Ishikawa (cell line): ENCODE measurements at regions not wholly inside any gene's neighbourhood (a gene's known extent, or its start where the extent isn't known, plus 50 kb on each side); places are given as distances from the start of the nearest gene placed in this dataset.

Source experiments
- CEBPB ChIP-seq: IDR thresholded peaks from 2 replicates; pipeline ENCODE4 v1.6.1; 2012
- EGR1 ChIP-seq: IDR thresholded peaks from 2 replicates; pipeline ENCODE4 v1.6.1; 2012
- EP300 ChIP-seq: IDR thresholded peaks from 2 replicates; pipeline ENCODE4 v1.6.1; 2012; ENCODE audit warnings: borderline replicate concordance
- FOXM1 ChIP-seq: IDR thresholded peaks from 2 replicates; pipeline ENCODE4 v1.6.1; 2012; ENCODE audit warnings: low read depth, borderline replicate concordance
- RAD21 ChIP-seq: IDR thresholded peaks from 2 replicates; pipeline ENCODE4 v1.6.1; 2012; ENCODE audit warnings: low read depth
- TAF1 ChIP-seq: IDR thresholded peaks from 2 replicates; pipeline ENCODE4 v1.6.1; 2012; ENCODE audit warnings: low read depth, mild to moderate bottlenecking
- TCF12 ChIP-seq: IDR thresholded peaks from 2 replicates; pipeline ENCODE4 v1.6.1; 2012; ENCODE audit warnings: low read depth
- TEAD4 ChIP-seq: IDR thresholded peaks from 2 replicates; pipeline ENCODE4 v1.6.1; 2012
- USF1 ChIP-seq: IDR thresholded peaks from 2 replicates; pipeline ENCODE4 v1.6.1; 2012
- YY1 ChIP-seq: IDR thresholded peaks from 2 replicates; pipeline ENCODE4 v1.6.1; 2012; ENCODE audit warnings: low read depth
- ZBTB7A ChIP-seq: IDR thresholded peaks from 2 replicates; pipeline ENCODE4 v1.6.1; 2012; ENCODE audit warnings: low read depth
- TF ChIP-seq, protein P1 (sequence below): IDR thresholded peaks from 2 replicates; pipeline ENCODE4 v1.6.1; 2012; ENCODE audit warnings: low read depth, mild to moderate bottlenecking
- TF ChIP-seq, protein P2 (sequence below): IDR thresholded peaks from 2 replicates; pipeline ENCODE4 v1.6.1; 2012

DNA sequence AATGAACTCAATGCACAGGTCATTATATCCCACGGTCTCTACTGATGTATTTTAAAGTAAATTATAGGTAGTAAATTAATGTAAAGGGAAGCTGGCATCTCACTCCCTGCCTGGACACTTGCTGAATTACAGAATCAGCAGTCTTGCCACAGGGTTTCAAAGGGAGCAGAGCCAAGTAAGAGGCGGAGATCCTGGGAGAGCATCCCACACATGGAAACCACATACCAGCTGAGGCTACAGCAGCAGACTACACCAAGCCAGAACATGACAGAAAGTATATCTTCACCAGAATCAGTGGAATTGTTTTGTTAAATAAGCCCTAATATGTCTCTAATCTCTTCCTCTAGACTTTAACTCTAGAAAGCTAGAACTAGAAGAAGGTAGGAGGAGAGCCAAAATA, 1689.2 kb upstream of the WWC1 start:
- no peak for TF ChIP-seq TAF1
- no peak for TF ChIP-seq ZBTB7A
- TF ChIP-seq CEBPB = no peak
- TF ChIP-seq TEAD4 = no peak
- TF ChIP-seq YY1 = no peak
- no peak for TF ChIP-seq EP300
- TF ChIP-seq, protein P1, sequence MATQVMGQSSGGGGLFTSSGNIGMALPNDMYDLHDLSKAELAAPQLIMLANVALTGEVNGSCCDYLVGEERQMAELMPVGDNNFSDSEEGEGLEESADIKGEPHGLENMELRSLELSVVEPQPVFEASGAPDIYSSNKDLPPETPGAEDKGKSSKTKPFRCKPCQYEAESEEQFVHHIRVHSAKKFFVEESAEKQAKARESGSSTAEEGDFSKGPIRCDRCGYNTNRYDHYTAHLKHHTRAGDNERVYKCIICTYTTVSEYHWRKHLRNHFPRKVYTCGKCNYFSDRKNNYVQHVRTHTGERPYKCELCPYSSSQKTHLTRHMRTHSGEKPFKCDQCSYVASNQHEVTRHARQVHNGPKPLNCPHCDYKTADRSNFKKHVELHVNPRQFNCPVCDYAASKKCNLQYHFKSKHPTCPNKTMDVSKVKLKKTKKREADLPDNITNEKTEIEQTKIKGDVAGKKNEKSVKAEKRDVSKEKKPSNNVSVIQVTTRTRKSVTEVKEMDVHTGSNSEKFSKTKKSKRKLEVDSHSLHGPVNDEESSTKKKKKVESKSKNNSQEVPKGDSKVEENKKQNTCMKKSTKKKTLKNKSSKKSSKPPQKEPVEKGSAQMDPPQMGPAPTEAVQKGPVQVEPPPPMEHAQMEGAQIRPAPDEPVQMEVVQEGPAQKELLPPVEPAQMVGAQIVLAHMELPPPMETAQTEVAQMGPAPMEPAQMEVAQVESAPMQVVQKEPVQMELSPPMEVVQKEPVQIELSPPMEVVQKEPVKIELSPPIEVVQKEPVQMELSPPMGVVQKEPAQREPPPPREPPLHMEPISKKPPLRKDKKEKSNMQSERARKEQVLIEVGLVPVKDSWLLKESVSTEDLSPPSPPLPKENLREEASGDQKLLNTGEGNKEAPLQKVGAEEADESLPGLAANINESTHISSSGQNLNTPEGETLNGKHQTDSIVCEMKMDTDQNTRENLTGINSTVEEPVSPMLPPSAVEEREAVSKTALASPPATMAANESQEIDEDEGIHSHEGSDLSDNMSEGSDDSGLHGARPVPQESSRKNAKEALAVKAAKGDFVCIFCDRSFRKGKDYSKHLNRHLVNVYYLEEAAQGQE = no peak
- no peak for TF ChIP-seq EGR1
- TF ChIP-seq, protein P2, sequence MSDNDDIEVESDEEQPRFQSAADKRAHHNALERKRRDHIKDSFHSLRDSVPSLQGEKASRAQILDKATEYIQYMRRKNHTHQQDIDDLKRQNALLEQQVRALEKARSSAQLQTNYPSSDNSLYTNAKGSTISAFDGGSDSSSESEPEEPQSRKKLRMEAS = no peak
- TF ChIP-seq USF1 = no peak
- no peak for TF ChIP-seq RAD21
- TF ChIP-seq FOXM1 = no peak
- TF ChIP-seq TCF12 = no peak
